ENCODE measurements at regions not wholly inside any gene's neighbourhood (a gene's known extent, or its start where the extent isn't known, plus 50 kb on each side); places are given as distances from the start of the nearest gene placed in this dataset.

- no peak overlapping the region for H3K4me3 ChIP-seq (ENCODE audit: low read depth, low read length)
- no peak for DNase-seq (ENCODE audit: low read depth)
- TF ChIP-seq MAX (IDR thresholded peaks at IDR 0.05; ENCODE audit: low read depth, low read length), result no peak
- TF ChIP-seq CTCF (IDR thresholded peaks at IDR 0.05; ENCODE audit: low read depth, low read length), result no peak
- TF ChIP-seq POLR2A (IDR thresholded peaks at IDR 0.05; ENCODE audit: extremely low read depth, insufficient read length), result no peak
- no peak for TF ChIP-seq MYC (IDR thresholded peaks at IDR 0.05; ENCODE audit: low read depth, low read length)
These were observed 318.5 kb upstream of the SLCO3A1 start for GRCh38 chr15:91534976-91535375.

GRCh38 chr15:91535856-91536500 is 317.5 kb upstream of the SLCO3A1 start:
- DNase-seq (ENCODE audit: low read depth), result no peak
- no peak overlapping the region for H3K4me3 ChIP-seq (ENCODE audit: low read depth, low read length)
- no peak for TF ChIP-seq MAX (IDR thresholded peaks at IDR 0.05; ENCODE audit: low read depth, low read length)
- TF ChIP-seq CTCF (IDR thresholded peaks at IDR 0.05; ENCODE audit: low read depth, low read length), result no peak
- TF ChIP-seq POLR2A (IDR thresholded peaks at IDR 0.05; ENCODE audit: extremely low read depth, insufficient read length), result no peak
- no peak for TF ChIP-seq MYC (IDR thresholded peaks at IDR 0.05; ENCODE audit: low read depth, low read length)

GRCh38 chr15:91537856-91538255 is 315.7 kb upstream of the SLCO3A1 start:
- DNase-seq (ENCODE audit: low read depth), result no peak
- no peak overlapping the region for H3K4me3 ChIP-seq (ENCODE audit: low read depth, low read length)
- TF ChIP-seq POLR2A (IDR thresholded peaks at IDR 0.05; ENCODE audit: extremely low read depth, insufficient read length) (no peak), MYC (IDR thresholded peaks at IDR 0.05; ENCODE audit: low read depth, low read length) (no peak), CTCF (IDR thresholded peaks at IDR 0.05; ENCODE audit: low read depth, low read length) (no peak), MAX (IDR thresholded peaks at IDR 0.05; ENCODE audit: low read depth, low read length) (no peak)

GRCh38 chr15:91538782-91539181 is 314.7 kb upstream of the SLCO3A1 start:
- TF ChIP-seq POLR2A (IDR thresholded peaks at IDR 0.05; ENCODE audit: extremely low read depth, insufficient read length), result no peak
- TF ChIP-seq MYC (IDR thresholded peaks at IDR 0.05; ENCODE audit: low read depth, low read length), result no peak
- no peak for TF ChIP-seq CTCF (IDR thresholded peaks at IDR 0.05; ENCODE audit: low read depth, low read length)
- TF ChIP-seq MAX (IDR thresholded peaks at IDR 0.05; ENCODE audit: low read depth, low read length), result no peak
- no peak for DNase-seq (ENCODE audit: low read depth)
- H3K4me3 ChIP-seq (ENCODE audit: low read depth, low read length), result no peak overlapping the region

- H3K4me3 ChIP-seq (ENCODE audit: low read depth, low read length), result no peak overlapping the region
- DNase-seq (ENCODE audit: low read depth), result no peak
- TF ChIP-seq MYC (IDR thresholded peaks at IDR 0.05; ENCODE audit: low read depth, low read length), result no peak
- no peak for TF ChIP-seq MAX (IDR thresholded peaks at IDR 0.05; ENCODE audit: low read depth, low read length)
- no peak for TF ChIP-seq CTCF (IDR thresholded peaks at IDR 0.05; ENCODE audit: low read depth, low read length)
- TF ChIP-seq POLR2A (IDR thresholded peaks at IDR 0.05; ENCODE audit: extremely low read depth, insufficient read length), result no peak
These were observed 312.2 kb upstream of the SLCO3A1 start for GRCh38 chr15:91541286-91541685.

All from NB4 (cell line).